GM12874 (cell line): ENCODE measurements at regions not wholly inside any gene's neighbourhood (a gene's known extent, or its start where the extent isn't known, plus 50 kb on each side); places are given as distances from the start of the nearest gene placed in this dataset.

Source experiments
- CTCF ChIP-seq: IDR thresholded peaks from 2 replicates; pipeline ENCODE4 v1.5.1; 2011; ENCODE audit warnings: low read depth, mild to moderate bottlenecking, control low read depth, low read length, moderate library complexity; ENCODE audit not compliant: insufficient read depth

DNA sequence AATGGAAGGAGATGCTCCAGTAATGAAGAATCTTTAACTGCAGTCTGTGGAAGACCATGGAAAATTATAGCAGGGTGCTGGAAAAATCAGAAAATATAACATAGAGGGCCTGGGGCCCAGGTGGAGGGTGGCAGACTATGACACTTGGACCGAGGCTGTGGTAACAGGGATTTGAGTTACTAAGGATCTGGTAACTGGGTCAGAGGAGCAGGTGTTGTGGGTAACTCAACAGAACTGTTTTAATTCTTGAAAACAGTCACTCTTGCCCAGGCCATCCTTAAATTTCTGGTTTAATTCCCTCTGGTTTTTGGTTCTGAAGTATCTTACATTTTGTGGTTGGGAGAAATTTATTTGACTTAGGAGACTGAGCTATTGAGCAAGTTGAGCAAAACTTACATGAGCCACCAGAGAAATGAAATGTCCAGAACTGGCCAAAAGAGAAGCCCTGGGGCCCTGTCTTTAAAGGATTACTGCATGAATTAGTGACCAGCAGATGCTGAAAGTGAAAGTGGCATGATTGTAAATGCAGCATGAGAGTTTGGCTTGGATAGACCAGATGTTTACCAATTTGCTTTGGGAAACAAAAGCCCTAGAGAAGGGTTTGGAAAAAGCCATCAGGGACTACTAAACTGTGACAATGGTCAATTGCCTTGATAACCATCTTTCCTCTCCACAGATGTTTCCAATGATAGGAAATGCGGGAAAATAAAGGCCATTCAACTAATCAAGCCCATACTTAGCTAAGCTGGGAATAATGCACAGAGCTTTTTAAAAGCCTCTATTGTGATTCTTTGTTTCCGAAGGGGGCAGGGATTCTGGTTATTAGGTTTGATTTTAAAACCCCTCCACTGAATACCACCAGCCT is 374.9 kb upstream of the TGFBR2 start:
- no peak for TF ChIP-seq CTCF

DNA sequence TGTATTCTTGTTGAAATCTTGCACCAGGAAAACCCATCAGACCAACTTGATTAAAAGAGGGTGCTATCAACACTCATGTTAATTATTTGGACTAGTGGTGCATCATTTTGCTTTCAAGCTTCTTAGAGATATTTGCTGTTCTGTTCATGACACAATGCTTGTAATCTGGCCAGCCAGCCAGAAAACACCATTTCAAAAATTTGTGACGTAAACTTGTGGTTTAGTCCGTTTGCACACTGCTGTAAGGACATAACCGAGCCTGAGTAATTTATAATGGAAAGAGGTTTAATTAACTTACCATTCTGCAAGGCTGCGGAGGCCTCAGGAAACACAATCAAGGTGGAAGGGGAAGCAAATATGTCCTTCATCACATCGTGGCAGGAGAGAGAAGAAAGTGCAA is 374.3 kb upstream of the TGFBR2 start:
- no peak for TF ChIP-seq CTCF

DNA sequence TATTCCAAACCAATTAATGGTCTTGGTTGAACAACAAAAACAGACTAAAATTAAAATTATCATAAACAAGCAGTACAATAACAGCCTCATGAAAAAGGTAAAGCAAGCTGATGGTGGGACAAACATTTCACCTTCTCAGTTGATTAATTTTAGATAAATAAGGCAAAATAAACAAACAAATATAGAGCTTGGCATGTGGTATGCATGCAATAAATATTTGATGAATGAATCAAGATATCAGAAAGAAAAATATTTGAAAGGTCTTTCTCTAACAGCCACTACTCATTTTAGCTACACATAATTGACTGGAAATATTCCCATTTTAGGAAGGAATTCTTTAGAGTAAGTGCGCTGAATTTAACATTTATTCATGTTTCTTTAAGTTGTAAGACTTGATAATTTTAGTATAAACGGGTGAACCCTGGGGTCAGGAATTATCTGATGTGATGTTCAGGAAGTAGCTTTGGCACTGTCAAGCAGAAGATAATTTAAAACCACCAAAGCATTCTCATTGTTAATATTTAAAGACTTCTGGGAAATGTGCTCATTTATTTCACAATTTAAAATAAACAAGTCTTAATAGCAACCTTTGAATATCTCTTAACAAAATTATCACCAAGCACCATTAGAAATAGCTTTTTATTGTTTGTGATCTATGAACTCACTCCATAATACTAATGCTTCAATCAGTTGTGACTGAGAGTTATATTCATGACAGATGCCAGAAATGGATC is 372.3 kb upstream of the TGFBR2 start:
- TF ChIP-seq CTCF, result no peak

DNA sequence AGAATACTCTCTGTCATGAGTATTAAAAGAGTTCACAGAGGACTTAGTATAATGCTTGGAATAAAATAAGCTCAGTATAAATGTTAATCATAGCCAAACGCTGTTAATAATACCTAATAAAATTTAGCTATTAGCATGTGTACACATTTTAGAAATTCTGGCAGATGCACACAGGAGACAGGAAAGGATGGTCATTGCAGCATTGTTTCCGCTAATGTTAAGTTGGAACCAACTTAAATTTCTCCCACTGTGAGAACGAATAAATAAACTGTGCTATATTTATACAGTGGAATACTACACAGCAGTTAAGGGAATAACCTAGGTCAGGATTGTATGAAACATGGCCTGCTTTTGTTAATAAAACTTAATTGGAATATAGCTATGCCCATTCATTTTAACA is 370.4 kb upstream of the TGFBR2 start:
- no peak for TF ChIP-seq CTCF

- TF ChIP-seq CTCF, result no peak
These were observed 364.7 kb upstream of the TGFBR2 start for GRCh38 chr3:30241721-30242120.

DNA sequence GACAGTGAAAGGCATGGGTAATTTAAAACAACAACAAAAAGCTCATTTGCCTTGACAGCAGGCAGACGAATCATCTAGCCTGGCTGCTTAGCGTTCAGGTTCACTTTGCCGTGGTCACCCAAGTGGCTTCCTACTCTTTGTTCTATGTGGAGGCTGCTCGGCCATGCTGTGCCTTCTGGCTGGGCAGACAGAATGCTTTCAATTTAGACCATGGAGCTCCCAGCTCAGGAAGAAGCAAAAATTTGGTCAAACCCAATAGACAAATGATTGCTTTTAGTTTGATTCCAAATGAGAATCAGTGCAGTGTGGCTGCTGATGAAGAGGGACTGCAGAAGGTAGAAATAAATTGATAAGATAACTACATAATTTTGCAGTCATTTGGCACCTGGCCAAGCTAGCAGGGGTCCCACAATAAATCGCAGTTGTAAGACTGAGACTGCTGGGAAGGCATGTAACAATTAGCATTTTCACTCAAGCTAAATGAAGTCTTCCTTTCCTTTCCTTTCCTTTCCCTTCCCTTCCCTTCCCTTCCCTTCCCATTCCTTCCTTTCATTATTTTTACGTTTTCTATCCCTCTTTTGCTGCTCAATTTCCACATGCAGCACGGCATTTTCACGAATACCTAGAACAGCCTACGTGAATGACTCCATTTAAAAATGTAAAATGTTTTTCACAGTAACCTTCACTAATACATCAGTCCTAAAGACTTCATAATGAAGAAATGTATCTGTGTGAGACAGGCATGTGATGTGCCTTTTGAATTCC is 360.4 kb upstream of the TGFBR2 start:
- no peak for TF ChIP-seq CTCF

DNA sequence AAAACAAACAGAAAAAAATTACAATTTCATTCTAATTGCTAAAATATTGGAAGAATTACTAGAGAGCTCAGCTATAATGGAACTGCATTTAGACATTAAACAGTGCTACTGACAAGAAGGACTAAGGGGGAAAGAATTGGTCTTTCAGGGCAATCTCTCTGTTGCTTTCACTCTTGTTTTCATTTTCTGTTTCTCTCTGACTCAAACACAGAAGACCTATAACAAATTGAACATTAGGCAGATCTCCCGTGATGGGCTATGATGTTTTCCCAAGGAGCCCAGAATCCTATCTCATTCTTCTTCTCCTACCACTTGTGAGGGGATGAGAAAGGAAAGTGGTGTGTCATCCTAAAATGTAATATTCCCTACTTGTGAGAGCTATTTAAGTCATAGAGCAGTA is 358.0 kb upstream of the TGFBR2 start:
- TF ChIP-seq CTCF, result no peak
